ENCODE measurements at regions not wholly inside any gene's neighbourhood (a gene's known extent, or its start where the extent isn't known, plus 50 kb on each side); places are given as distances from the start of the nearest gene placed in this dataset.
"Not testable (repeated sequence)": the region's sequence is repeated elsewhere in the genome, so short reads cannot be mapped to it uniquely, and the experiment has no call there.

- DNase-seq (ENCODE audit: low read depth in 2 of 2): no peak
Measured at GRCh38 chr1:222948079-222948478, 133.2 kb downstream of the DISP1 start.

GRCh38 chr1:222950892-222951291, 136.1 kb downstream of the DISP1 start:
- DNase-seq (ENCODE audit: low read depth in 2 of 2): no peak

- DNase-seq (ENCODE audit: low read depth in 2 of 2): no peak
Measured at GRCh38 chr1:222953585-222953984, 138.7 kb downstream of the DISP1 start.

GRCh38 chr1:222955964-222956363, 141.1 kb downstream of the DISP1 start:
- no peak for DNase-seq (ENCODE audit: low read depth in 2 of 2)

GRCh38 chr1:222956601-222957000, 141.8 kb downstream of the DISP1 start:
- no peak for DNase-seq (ENCODE audit: low read depth in 2 of 2)

GRCh38 chr1:222967466-222968240, 152.8 kb downstream of the DISP1 start:
- no peak for DNase-seq (ENCODE audit: low read depth in 2 of 2)

- DNase-seq (ENCODE audit: low read depth in 2 of 2): no peak
Measured at GRCh38 chr1:222970040-222970439, 155.2 kb downstream of the DISP1 start.

GRCh38 chr1:222970711-222971110, 155.9 kb downstream of the DISP1 start:
- no peak for DNase-seq (ENCODE audit: low read depth in 2 of 2)

- DNase-seq (ENCODE audit: low read depth in 2 of 2): no peak
Measured at GRCh38 chr1:222971146-222971545, 156.3 kb downstream of the DISP1 start.

GRCh38 chr1:222973561-222973960, 158.7 kb downstream of the DISP1 start:
- DNase-seq (ENCODE audit: low read depth in 2 of 2): no peak

GRCh38 chr1:222974496-222974895, 159.7 kb downstream of the DISP1 start:
- DNase-seq (ENCODE audit: low read depth in 2 of 2): no peak

GRCh38 chr1:222975472-222976122, 160.8 kb downstream of the DISP1 start:
- DNase-seq (ENCODE audit: low read depth in 2 of 2): no peak

GRCh38 chr1:222976453-222976852, 161.6 kb downstream of the DISP1 start:
- no peak for DNase-seq (ENCODE audit: low read depth in 2 of 2)

GRCh38 chr1:222977294-222977693, 162.5 kb downstream of the DISP1 start:
- not testable (repeated sequence) for DNase-seq (ENCODE audit: low read depth in 2 of 2)

- no peak for DNase-seq (ENCODE audit: low read depth in 2 of 2)
Measured at GRCh38 chr1:222979561-222979960, 163.5 kb downstream of the TLR5 start.

- DNase-seq (ENCODE audit: low read depth in 2 of 2): no peak
Measured at GRCh38 chr1:222987674-222988076, 155.4 kb downstream of the TLR5 start.

- no peak for DNase-seq (ENCODE audit: low read depth in 2 of 2)
Measured at GRCh38 chr1:222989443-222989842, 153.6 kb downstream of the TLR5 start.

- no peak for DNase-seq (ENCODE audit: low read depth in 2 of 2)
Measured at GRCh38 chr1:222991177-222991576, 151.9 kb downstream of the TLR5 start.

- no peak for DNase-seq (ENCODE audit: low read depth in 2 of 2)
Measured at GRCh38 chr1:222991908-222992307, 151.1 kb downstream of the TLR5 start.

- no peak for DNase-seq (ENCODE audit: low read depth in 2 of 2)
Measured at GRCh38 chr1:222994511-222995235, 148.4 kb downstream of the TLR5 start.

GRCh38 chr1:222995236-222995580, 147.8 kb downstream of the TLR5 start:
- no peak for DNase-seq (ENCODE audit: low read depth in 2 of 2)

GRCh38 chr1:222995620-222996309, 147.3 kb downstream of the TLR5 start:
- no peak for DNase-seq (ENCODE audit: low read depth in 2 of 2)
